Osteocyte (in vitro differentiated cells): ENCODE measurements at regions not wholly inside any gene's neighbourhood (a gene's known extent, or its start where the extent isn't known, plus 50 kb on each side); places are given as distances from the start of the nearest gene placed in this dataset.

ENCODE experiments used
- DNase-seq: peaks from one replicate; pipeline ENCODE4 v3.0.0; 2021; ENCODE audit warnings: mixed read lengths; ENCODE audit not compliant: unreplicated experiment; ENCODE audit errors: extremely low spot score
- H3K27ac Mint-ChIP-seq: one replicate; pipeline ENCODE4 v1.8.0; 2021; ENCODE audit warnings: mild to moderate bottlenecking, mixed read lengths; ENCODE audit not compliant: unreplicated experiment
- H3K27me3 Mint-ChIP-seq: one replicate; pipeline ENCODE4 v1.8.0; 2021; ENCODE audit warnings: mixed read lengths; ENCODE audit not compliant: unreplicated experiment
- H3K36me3 Mint-ChIP-seq: one replicate; pipeline ENCODE4 v1.8.0; 2021; ENCODE audit warnings: mixed read lengths; ENCODE audit not compliant: unreplicated experiment
- H3K4me1 Mint-ChIP-seq: one replicate; pipeline ENCODE4 v1.8.0; 2021; ENCODE audit warnings: mixed read lengths; ENCODE audit not compliant: unreplicated experiment
- H3K4me3 Mint-ChIP-seq: one replicate; pipeline ENCODE4 v1.8.0; 2021; ENCODE audit warnings: mild to moderate bottlenecking, moderate library complexity, mixed read lengths; ENCODE audit not compliant: unreplicated experiment
- H3K9me3 Mint-ChIP-seq: one replicate; pipeline ENCODE4 v1.8.0; 2021; ENCODE audit warnings: mixed read lengths; ENCODE audit not compliant: unreplicated experiment
- TF ChIP-seq, protein P1 (sequence below): fragments of 200-600 bp; sonication (generic); IDR thresholded peaks from 2 replicates; pipeline ENCODE4 v1.5.0; 2021; ENCODE audit warnings: antibody characterized with exemption, mild to moderate bottlenecking, moderate library complexity

DNA sequence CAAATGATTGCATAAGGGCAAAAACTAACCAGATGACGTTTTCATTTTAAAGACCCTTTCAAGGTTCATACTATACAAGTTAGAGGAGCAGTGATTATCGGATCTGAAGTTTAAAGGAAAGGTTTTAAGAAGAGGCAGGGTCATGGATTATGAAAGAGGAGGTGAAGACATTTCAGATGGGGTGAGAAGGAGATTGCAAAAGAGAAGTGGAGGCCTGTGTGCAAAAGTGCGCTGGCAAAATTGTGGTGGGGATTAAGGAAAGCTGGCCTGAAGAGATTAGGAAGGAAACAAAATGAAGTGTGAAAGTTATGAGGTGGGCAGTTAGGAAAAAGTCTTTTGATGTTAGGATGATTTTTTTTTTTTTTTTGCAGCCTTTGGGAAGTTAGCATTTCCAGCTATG lies 935.7 kb upstream of the FAM98A start:
- H3K27ac Mint-ChIP-seq, result no peak overlapping the region
- no peak for DNase-seq
- TF ChIP-seq, protein P1, sequence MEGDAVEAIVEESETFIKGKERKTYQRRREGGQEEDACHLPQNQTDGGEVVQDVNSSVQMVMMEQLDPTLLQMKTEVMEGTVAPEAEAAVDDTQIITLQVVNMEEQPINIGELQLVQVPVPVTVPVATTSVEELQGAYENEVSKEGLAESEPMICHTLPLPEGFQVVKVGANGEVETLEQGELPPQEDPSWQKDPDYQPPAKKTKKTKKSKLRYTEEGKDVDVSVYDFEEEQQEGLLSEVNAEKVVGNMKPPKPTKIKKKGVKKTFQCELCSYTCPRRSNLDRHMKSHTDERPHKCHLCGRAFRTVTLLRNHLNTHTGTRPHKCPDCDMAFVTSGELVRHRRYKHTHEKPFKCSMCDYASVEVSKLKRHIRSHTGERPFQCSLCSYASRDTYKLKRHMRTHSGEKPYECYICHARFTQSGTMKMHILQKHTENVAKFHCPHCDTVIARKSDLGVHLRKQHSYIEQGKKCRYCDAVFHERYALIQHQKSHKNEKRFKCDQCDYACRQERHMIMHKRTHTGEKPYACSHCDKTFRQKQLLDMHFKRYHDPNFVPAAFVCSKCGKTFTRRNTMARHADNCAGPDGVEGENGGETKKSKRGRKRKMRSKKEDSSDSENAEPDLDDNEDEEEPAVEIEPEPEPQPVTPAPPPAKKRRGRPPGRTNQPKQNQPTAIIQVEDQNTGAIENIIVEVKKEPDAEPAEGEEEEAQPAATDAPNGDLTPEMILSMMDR, result no peak
- H3K4me3 Mint-ChIP-seq, result no peak overlapping the region
- H3K4me1 Mint-ChIP-seq, result no peaks in the 10 kb centered on the region
- H3K27me3 Mint-ChIP-seq, result no peaks in the 10 kb centered on the region
- H3K36me3 Mint-ChIP-seq, result no peaks in the 10 kb centered on the region
- peaks cover 20% of the 10 kb centered on the region for H3K9me3 Mint-ChIP-seq

GRCh38 chr2:34534341-34534740 lies 935.2 kb upstream of the FAM98A start:
- Mint-ChIP-seq H3K4me3 (no peak overlapping the region), H3K36me3 (no peaks in the 10 kb centered on the region), H3K27me3 (no peaks in the 10 kb centered on the region), H3K4me1 (no peaks in the 10 kb centered on the region), H3K9me3 (peaks cover 18% of the 10 kb centered on the region), H3K27ac (no peak overlapping the region)
- TF ChIP-seq, protein P1, result no peak
- DNase-seq, result no peak

DNA sequence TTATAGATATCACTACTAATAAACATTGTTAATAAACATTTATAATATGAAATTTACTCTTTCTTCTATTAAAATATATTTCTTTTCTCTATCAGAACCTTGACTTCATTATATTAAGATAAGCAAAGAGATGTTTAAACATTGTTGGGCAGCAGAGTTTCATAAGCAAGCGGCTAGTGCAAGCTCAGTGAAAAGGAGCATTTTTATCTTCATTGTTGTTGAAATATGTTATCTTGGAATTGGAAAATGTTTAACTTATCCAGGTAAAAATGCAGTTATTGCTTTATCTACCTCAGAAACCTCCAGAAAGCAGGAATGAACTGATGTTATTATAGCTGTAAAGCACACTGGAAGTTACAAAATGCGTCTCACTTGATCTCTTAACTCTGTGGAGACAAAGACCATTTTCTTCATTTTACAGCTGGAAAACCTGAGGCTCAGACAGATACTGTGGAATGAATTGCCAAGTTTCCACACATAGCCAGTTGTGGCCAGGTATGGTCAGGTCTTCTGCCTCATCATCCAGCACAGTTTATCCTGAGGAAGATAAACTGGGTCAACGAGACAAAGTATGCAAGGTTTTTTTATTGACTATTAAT lies 934.6 kb upstream of the FAM98A start:
- no peak overlapping the region for H3K27ac Mint-ChIP-seq

GRCh38 chr2:34529965-34530364 lies 930.9 kb upstream of the FAM98A start:
- Mint-ChIP-seq H3K27me3 (no peaks in the 10 kb centered on the region), H3K9me3 (peaks cover 9% of the 10 kb centered on the region), H3K4me1 (no peaks in the 10 kb centered on the region), H3K27ac (no peak overlapping the region), H3K4me3 (no peak overlapping the region), H3K36me3 (no peaks in the 10 kb centered on the region)
- TF ChIP-seq, protein P1, result no peak
- DNase-seq, result no peak

More for the DNA sequence above, 934.6 kb upstream of the FAM98A start:
- no peak overlapping the region for H3K4me3 Mint-ChIP-seq
- no peaks in the 10 kb centered on the region for H3K36me3 Mint-ChIP-seq
- H3K27me3 Mint-ChIP-seq, result no peaks in the 10 kb centered on the region
- no peaks in the 10 kb centered on the region for H3K4me1 Mint-ChIP-seq
- no peak for DNase-seq
- TF ChIP-seq, protein P1, result no peak
- peaks cover 12% of the 10 kb centered on the region for H3K9me3 Mint-ChIP-seq

GRCh38 chr2:34523958-34524514 lies 924.9 kb upstream of the FAM98A start:
- Mint-ChIP-seq H3K4me3 (no peak overlapping the region), H3K27ac (no peak overlapping the region), H3K36me3 (no peaks in the 10 kb centered on the region), H3K27me3 (no peaks in the 10 kb centered on the region), H3K4me1 (no peaks in the 10 kb centered on the region), H3K9me3 (peaks cover 20% of the 10 kb centered on the region)
- DNase-seq, result no peak
- TF ChIP-seq, protein P1, result no peak
